ENCODE measurements at regions not wholly inside any gene's neighbourhood (a gene's known extent, or its start where the extent isn't known, plus 50 kb on each side); places are given as distances from the start of the nearest gene placed in this dataset.

GRCh38 chr1:79848316-79848715, 841.8 kb upstream of the ADGRL4 start:
- ATAC-seq = peak; percentile 41
- no peak for DNase-seq (ENCODE audit: low spot score)
- intact Hi-C loops (cut with DNase I) = no loop called here

- intact Hi-C loops (cut with DNase I) = no loop called here
- ATAC-seq (peak; percentile 69), DNase-seq (ENCODE audit: low spot score) (no peak)
Measured at GRCh38 chr1:79847700-79848099, 841.2 kb upstream of the ADGRL4 start.

- ATAC-seq = no peak
- no peak for DNase-seq (ENCODE audit: low spot score)
- intact Hi-C loops (cut with DNase I) = no loop called here
Measured at GRCh38 chr1:79845936-79846335, 839.4 kb upstream of the ADGRL4 start.

- intact Hi-C loops (cut with DNase I) = no loop called here
- ATAC-seq = no peak
- no peak for DNase-seq (ENCODE audit: low spot score)
Measured at GRCh38 chr1:79842811-79843210, 836.3 kb upstream of the ADGRL4 start.

- ATAC-seq (no peak), DNase-seq (ENCODE audit: low spot score) (no peak)
- intact Hi-C loops (cut with DNase I) = no loop called here
Measured at GRCh38 chr1:79839882-79840281, 833.4 kb upstream of the ADGRL4 start.

- DNase-seq (ENCODE audit: low spot score) = no peak
- no peak for ATAC-seq
- intact Hi-C loops (cut with DNase I) = no loop called here
Measured at GRCh38 chr1:79827446-79827845, 820.9 kb upstream of the ADGRL4 start.

- no peak for DNase-seq (ENCODE audit: low spot score)
- no peak for ATAC-seq
- intact Hi-C loops (cut with DNase I) = no loop called here
Measured at GRCh38 chr1:79825551-79825950, 819.0 kb upstream of the ADGRL4 start.

- no peak for DNase-seq (ENCODE audit: low spot score)
- peak; percentile 17 for ATAC-seq
- intact Hi-C loops (cut with DNase I) = loop anchor here (5.0 kb wide), 1 partner anchor 1515 kb away; no protein-coding TSS in a partner anchor
Measured at GRCh38 chr1:79822053-79822452, 815.5 kb upstream of the ADGRL4 start.

GRCh38 chr1:79819140-79819539, 812.6 kb upstream of the ADGRL4 start:
- intact Hi-C loops (cut with DNase I) = no loop called here
- ATAC-seq (no peak), DNase-seq (ENCODE audit: low spot score) (no peak)

- intact Hi-C loops (cut with DNase I) = no loop called here
- DNase-seq (ENCODE audit: low spot score) = no peak
- no peak for ATAC-seq
Measured at GRCh38 chr1:79817031-79817560, 810.6 kb upstream of the ADGRL4 start.

- ATAC-seq = no peak
- no peak for DNase-seq (ENCODE audit: low spot score)
- intact Hi-C loops (cut with DNase I) = no loop called here
Measured at GRCh38 chr1:79815115-79815514, 808.6 kb upstream of the ADGRL4 start.

- no peak for ATAC-seq
- intact Hi-C loops (cut with DNase I) = no loop called here
- DNase-seq (ENCODE audit: low spot score) = no peak
Measured at GRCh38 chr1:79811173-79811572, 804.6 kb upstream of the ADGRL4 start.

- ATAC-seq (no peak), DNase-seq (ENCODE audit: low spot score) (no peak)
- intact Hi-C loops (cut with DNase I) = no loop called here
Measured at GRCh38 chr1:79808816-79809475, 802.4 kb upstream of the ADGRL4 start.

GRCh38 chr1:79807816-79808215, 801.3 kb upstream of the ADGRL4 start:
- ATAC-seq = no peak
- intact Hi-C loops (cut with DNase I) = no loop called here
- no peak for DNase-seq (ENCODE audit: low spot score)

- intact Hi-C loops (cut with DNase I) = no loop called here
- no peak for ATAC-seq
- no peak for DNase-seq (ENCODE audit: low spot score)
Measured at GRCh38 chr1:79797487-79797886, 791.0 kb upstream of the ADGRL4 start.

- intact Hi-C loops (cut with DNase I) = no loop called here
- DNase-seq (ENCODE audit: low spot score) = no peak
- no peak for ATAC-seq
Measured at GRCh38 chr1:79796434-79796833, 789.9 kb upstream of the ADGRL4 start.

GRCh38 chr1:79792219-79792930, 785.8 kb upstream of the ADGRL4 start:
- no peak for DNase-seq (ENCODE audit: low spot score)
- intact Hi-C loops (cut with DNase I) = no loop called here
- no peak for ATAC-seq

- intact Hi-C loops (cut with DNase I) = no loop called here
- no peak for DNase-seq (ENCODE audit: low spot score)
- ATAC-seq = no peak
Measured at GRCh38 chr1:79791488-79792218, 785.1 kb upstream of the ADGRL4 start.

- intact Hi-C loops (cut with DNase I) = no loop called here
- no peak for ATAC-seq
- no peak for DNase-seq (ENCODE audit: low spot score)
Measured at GRCh38 chr1:79790950-79791349, 784.4 kb upstream of the ADGRL4 start.

- intact Hi-C loops (cut with DNase I) = no loop called here
- DNase-seq (ENCODE audit: low spot score) (no peak), ATAC-seq (no peak)
Measured at GRCh38 chr1:79787631-79788030, 781.1 kb upstream of the ADGRL4 start.
